ENCODE measurements at regions not wholly inside any gene's neighbourhood (a gene's known extent, or its start where the extent isn't known, plus 50 kb on each side); places are given as distances from the start of the nearest gene placed in this dataset.

GRCh38 chr5:57626703-57627102 is 144.1 kb upstream of the ACTBL2 start:
- Histone ChIP-seq H3K9me3 (ENCODE audit: control insufficient read depth in 1 of 2, low read length in 2 of 2) (no peaks in the 10 kb centered on the region), H3K27ac (ENCODE audit: low read depth, low read length) (no peak overlapping the region), H3K27me3 (ENCODE audit: insufficient read depth, low read length) (no peaks in the 10 kb centered on the region), H3K4me3 (ENCODE audit: low read length in 2 of 2) (no peak overlapping the region), H3K36me3 (ENCODE audit: insufficient read depth, low read length) (no peaks in the 10 kb centered on the region), H3K4me1 (ENCODE audit: insufficient read depth, low read length) (no peaks in the 10 kb centered on the region)
- Mint-ChIP-seq H3K27ac (no peak overlapping the region), H3K27me3 (peaks cover 3 to 9% of the 10 kb centered on the region in 2 donors), H3K4me3 (no peak overlapping the region), H3K9me3 (peaks cover 0 to 2% (median 0%) of the 10 kb centered on the region in 8 donors), H3K4me1 (no peaks in the 10 kb centered on the region), H3K36me3 (no peaks in the 10 kb centered on the region)
- DNase-seq = no peak
- ChIA-PET POLR2A (ENCODE audit: partially characterized antibody) (no interaction called here), CTCF (ENCODE audit: partially characterized antibody) (no interaction called here)
- intact Hi-C loops (cut with micrococcal nuclease) = no loop called here

GRCh38 chr5:57621624-57622023 is 139.0 kb upstream of the ACTBL2 start:
- no peak overlapping the region for H3K4me3 ChIP-seq (ENCODE audit: low read length in 2 of 2)
- no peak overlapping the region for H3K27ac Mint-ChIP-seq
- no peak overlapping the region for H3K27ac ChIP-seq (ENCODE audit: low read depth, low read length)
- CTCF ChIA-PET (ENCODE audit: partially characterized antibody) = interaction anchor here (1.3 kb wide), 1 partner anchor 28 kb away, joined by 5 read pairs; no protein-coding TSS in a partner anchor
- no peak overlapping the region for H3K4me3 Mint-ChIP-seq
- H3K27me3 Mint-ChIP-seq = peaks cover 5 to 6% of the 10 kb centered on the region in 2 donors
- H3K36me3 ChIP-seq (ENCODE audit: insufficient read depth, low read length) = no peaks in the 10 kb centered on the region
- POLR2A ChIA-PET (ENCODE audit: partially characterized antibody) = no interaction called here
- no peaks in the 10 kb centered on the region for H3K9me3 ChIP-seq (ENCODE audit: control insufficient read depth in 1 of 2, low read length in 2 of 2)
- H3K4me1 Mint-ChIP-seq = no peaks in the 10 kb centered on the region
- intact Hi-C loops (cut with micrococcal nuclease) = no loop called here
- no peaks in the 10 kb centered on the region for H3K36me3 Mint-ChIP-seq
- H3K9me3 Mint-ChIP-seq = peaks cover 0 to 3% (median 0%) of the 10 kb centered on the region in 8 donors
- DNase-seq = no peak
- no peaks in the 10 kb centered on the region for H3K4me1 ChIP-seq (ENCODE audit: insufficient read depth, low read length)
- H3K27me3 ChIP-seq (ENCODE audit: insufficient read depth, low read length) = no peaks in the 10 kb centered on the region

GRCh38 chr5:57618767-57619381 is 136.3 kb upstream of the ACTBL2 start:
- CTCF ChIA-PET (ENCODE audit: partially characterized antibody) = no interaction called here
- intact Hi-C loops (cut with micrococcal nuclease) = no loop called here
- no peak overlapping the region for H3K4me3 ChIP-seq (ENCODE audit: low read length in 2 of 2)
- no peaks in the 10 kb centered on the region for H3K36me3 ChIP-seq (ENCODE audit: insufficient read depth, low read length)
- Mint-ChIP-seq H3K27ac (no peak overlapping the region), H3K4me1 (no peaks in the 10 kb centered on the region), H3K36me3 (no peaks in the 10 kb centered on the region), H3K9me3 (peaks cover 0 to 3% (median 0%) of the 10 kb centered on the region in 8 donors), H3K4me3 (no peak overlapping the region), H3K27me3 (peaks cover 6 to 10% of the 10 kb centered on the region in 2 donors)
- POLR2A ChIA-PET (ENCODE audit: partially characterized antibody) = no interaction called here
- H3K9me3 ChIP-seq (ENCODE audit: control insufficient read depth in 1 of 2, low read length in 2 of 2) = no peaks in the 10 kb centered on the region
- H3K27ac ChIP-seq (ENCODE audit: low read depth, low read length) = no peak overlapping the region
- no peaks in the 10 kb centered on the region for H3K27me3 ChIP-seq (ENCODE audit: insufficient read depth, low read length)
- H3K4me1 ChIP-seq (ENCODE audit: insufficient read depth, low read length) = no peaks in the 10 kb centered on the region
- DNase-seq = no peak

GRCh38 chr5:57613741-57614140 is 131.1 kb upstream of the ACTBL2 start:
- no peaks in the 10 kb centered on the region for H3K4me1 ChIP-seq (ENCODE audit: insufficient read depth, low read length)
- peaks cover 0 to 8% of the 10 kb centered on the region in 2 donors for H3K27me3 Mint-ChIP-seq
- H3K27ac ChIP-seq (ENCODE audit: low read depth, low read length) = no peak overlapping the region
- no peak overlapping the region for H3K27ac Mint-ChIP-seq
- H3K4me3 Mint-ChIP-seq = no peak overlapping the region
- ChIA-PET CTCF (ENCODE audit: partially characterized antibody) (no interaction called here), POLR2A (ENCODE audit: partially characterized antibody) (no interaction called here)
- H3K36me3 ChIP-seq (ENCODE audit: insufficient read depth, low read length) = no peaks in the 10 kb centered on the region
- no peaks in the 10 kb centered on the region for H3K36me3 Mint-ChIP-seq
- no peaks in the 10 kb centered on the region for H3K27me3 ChIP-seq (ENCODE audit: insufficient read depth, low read length)
- no peaks in the 10 kb centered on the region for H3K4me1 Mint-ChIP-seq
- H3K4me3 ChIP-seq (ENCODE audit: low read length in 2 of 2) = no peak overlapping the region
- no peak for DNase-seq
- intact Hi-C loops (cut with micrococcal nuclease) = no loop called here
- peaks cover 0 to 2% (median 0%) of the 10 kb centered on the region in 8 donors for H3K9me3 Mint-ChIP-seq
- H3K9me3 ChIP-seq (ENCODE audit: control insufficient read depth in 1 of 2, low read length in 2 of 2) = no peaks in the 10 kb centered on the region

GRCh38 chr5:57611177-57611576 is 128.6 kb upstream of the ACTBL2 start:
- H3K27me3 ChIP-seq (ENCODE audit: insufficient read depth, low read length) = no peaks in the 10 kb centered on the region
- no peak for DNase-seq
- no peak overlapping the region for H3K27ac ChIP-seq (ENCODE audit: low read depth, low read length)
- H3K4me1 Mint-ChIP-seq = no peaks in the 10 kb centered on the region
- no peaks in the 10 kb centered on the region for H3K36me3 ChIP-seq (ENCODE audit: insufficient read depth, low read length)
- H3K4me3 ChIP-seq (ENCODE audit: low read length in 2 of 2) = no peak overlapping the region
- ChIA-PET CTCF (ENCODE audit: partially characterized antibody) (interaction anchor here (1.2 kb wide), 1 partner anchor 9 kb away, joined by 3 read pairs; no protein-coding TSS in a partner anchor), POLR2A (ENCODE audit: partially characterized antibody) (no interaction called here)
- H3K4me1 ChIP-seq (ENCODE audit: insufficient read depth, low read length) = no peaks in the 10 kb centered on the region
- no peak overlapping the region for H3K27ac Mint-ChIP-seq
- H3K36me3 Mint-ChIP-seq = no peaks in the 10 kb centered on the region
- H3K27me3 Mint-ChIP-seq = peaks cover 0 to 9% of the 10 kb centered on the region in 2 donors
- intact Hi-C loops (cut with micrococcal nuclease) = no loop called here
- H3K9me3 Mint-ChIP-seq = peaks cover 0 to 2% (median 0%) of the 10 kb centered on the region in 8 donors
- H3K9me3 ChIP-seq (ENCODE audit: control insufficient read depth in 1 of 2, low read length in 2 of 2) = no peaks in the 10 kb centered on the region
- H3K4me3 Mint-ChIP-seq = no peak overlapping the region

- H3K27ac ChIP-seq (ENCODE audit: low read depth, low read length) = no peak overlapping the region
- no peaks in the 10 kb centered on the region for H3K9me3 ChIP-seq (ENCODE audit: control insufficient read depth in 1 of 2, low read length in 2 of 2)
- intact Hi-C loops (cut with micrococcal nuclease) = no loop called here
- ChIA-PET CTCF (ENCODE audit: partially characterized antibody) (no interaction called here), POLR2A (ENCODE audit: partially characterized antibody) (no interaction called here)
- no peaks in the 10 kb centered on the region for H3K27me3 ChIP-seq (ENCODE audit: insufficient read depth, low read length)
- no peaks in the 10 kb centered on the region for H3K4me1 ChIP-seq (ENCODE audit: insufficient read depth, low read length)
- no peaks in the 10 kb centered on the region for H3K4me1 Mint-ChIP-seq
- no peak overlapping the region for H3K27ac Mint-ChIP-seq
- H3K36me3 Mint-ChIP-seq = no peaks in the 10 kb centered on the region
- no peak overlapping the region for H3K4me3 ChIP-seq (ENCODE audit: low read length in 2 of 2)
- peaks cover 0 to 2% (median 0%) of the 10 kb centered on the region in 8 donors for H3K9me3 Mint-ChIP-seq
- no peaks in the 10 kb centered on the region for H3K36me3 ChIP-seq (ENCODE audit: insufficient read depth, low read length)
- no peak overlapping the region for H3K4me3 Mint-ChIP-seq
- DNase-seq = no peak
- H3K27me3 Mint-ChIP-seq = peaks cover 2 to 8% of the 10 kb centered on the region in 2 donors
These were observed 125.9 kb upstream of the ACTBL2 start for GRCh38 chr5:57608542-57608941.

GRCh38 chr5:57601996-57602395 is 119.4 kb upstream of the ACTBL2 start:
- H3K36me3 Mint-ChIP-seq = no peaks in the 10 kb centered on the region
- ChIA-PET POLR2A (ENCODE audit: partially characterized antibody) (no interaction called here), CTCF (ENCODE audit: partially characterized antibody) (interaction anchor here (0.7 to 1.4 kb wide), 3 partner anchors 9 to 17 kb away, joined by 3 to 4 read pairs (median 3); no protein-coding TSS in a partner anchor)
- Histone ChIP-seq H3K27me3 (ENCODE audit: insufficient read depth, low read length) (no peaks in the 10 kb centered on the region), H3K4me3 (ENCODE audit: low read length in 2 of 2) (no peak overlapping the region), H3K36me3 (ENCODE audit: insufficient read depth, low read length) (no peaks in the 10 kb centered on the region), H3K9me3 (ENCODE audit: control insufficient read depth in 1 of 2, low read length in 2 of 2) (no peaks in the 10 kb centered on the region), H3K27ac (ENCODE audit: low read depth, low read length) (no peak overlapping the region), H3K4me1 (ENCODE audit: insufficient read depth, low read length) (no peaks in the 10 kb centered on the region)
- H3K27ac Mint-ChIP-seq = no peak overlapping the region
- intact Hi-C loops (cut with micrococcal nuclease) = no loop called here
- no peak for DNase-seq
- peaks cover 7 to 15% of the 10 kb centered on the region in 2 donors for H3K27me3 Mint-ChIP-seq
- peaks cover 0 to 2% (median 0%) of the 10 kb centered on the region in 8 donors for H3K9me3 Mint-ChIP-seq
- H3K4me3 Mint-ChIP-seq = no peak overlapping the region
- H3K4me1 Mint-ChIP-seq = no peaks in the 10 kb centered on the region

Measured in CD4-positive, alpha-beta memory T cell (primary cell).